ENCODE measurements at regions not wholly inside any gene's neighbourhood (a gene's known extent, or its start where the extent isn't known, plus 50 kb on each side); places are given as distances from the start of the nearest gene placed in this dataset.

GRCh38 chr5:23029290-23029689, 176.1 kb upstream of the CDH12 start:
- no peak overlapping the region for H3K4me3 ChIP-seq (ENCODE audit: low read depth, low read length)
- TF ChIP-seq CTCF (IDR thresholded peaks at IDR 0.05; ENCODE audit: insufficient read depth, low read length, severe bottlenecking) = no peak
- H3K36me3 ChIP-seq (ENCODE audit: control insufficient read depth, insufficient read depth, low read length) = no peaks in the 10 kb centered on the region
- H3K27me3 ChIP-seq (ENCODE audit: control insufficient read depth, insufficient read depth, low read length) = no peaks in the 10 kb centered on the region
- no peak for DNase-seq (ENCODE audit: low read depth)
- FAIRE-seq = no peak

- no peak for TF ChIP-seq CTCF (IDR thresholded peaks at IDR 0.05; ENCODE audit: insufficient read depth, low read length, severe bottlenecking)
- FAIRE-seq (no peak), DNase-seq (ENCODE audit: low read depth) (no peak)
- H3K27me3 ChIP-seq (ENCODE audit: control insufficient read depth, insufficient read depth, low read length) = no peaks in the 10 kb centered on the region
- no peak overlapping the region for H3K4me3 ChIP-seq (ENCODE audit: low read depth, low read length)
- no peaks in the 10 kb centered on the region for H3K36me3 ChIP-seq (ENCODE audit: control insufficient read depth, insufficient read depth, low read length)
These were observed 175.4 kb upstream of the CDH12 start for GRCh38 chr5:23028445-23029021.

GRCh38 chr5:23027830-23028229, 174.7 kb upstream of the CDH12 start:
- no peaks in the 10 kb centered on the region for H3K27me3 ChIP-seq (ENCODE audit: control insufficient read depth, insufficient read depth, low read length)
- H3K4me3 ChIP-seq (ENCODE audit: low read depth, low read length) = no peak overlapping the region
- no peak for TF ChIP-seq CTCF (IDR thresholded peaks at IDR 0.05; ENCODE audit: insufficient read depth, low read length, severe bottlenecking)
- no peak for FAIRE-seq
- no peak for DNase-seq (ENCODE audit: low read depth)
- no peaks in the 10 kb centered on the region for H3K36me3 ChIP-seq (ENCODE audit: control insufficient read depth, insufficient read depth, low read length)

GRCh38 chr5:23027331-23027730, 174.2 kb upstream of the CDH12 start:
- TF ChIP-seq CTCF (IDR thresholded peaks at IDR 0.05; ENCODE audit: insufficient read depth, low read length, severe bottlenecking) = no peak
- Histone ChIP-seq H3K27me3 (ENCODE audit: control insufficient read depth, insufficient read depth, low read length) (no peaks in the 10 kb centered on the region), H3K4me3 (ENCODE audit: low read depth, low read length) (no peak overlapping the region), H3K36me3 (ENCODE audit: control insufficient read depth, insufficient read depth, low read length) (no peaks in the 10 kb centered on the region)
- no peak for DNase-seq (ENCODE audit: low read depth)
- no peak for FAIRE-seq

- DNase-seq (ENCODE audit: low read depth) = no peak
- no peak for FAIRE-seq
- no peak for TF ChIP-seq CTCF (IDR thresholded peaks at IDR 0.05; ENCODE audit: insufficient read depth, low read length, severe bottlenecking)
- no peak overlapping the region for H3K4me3 ChIP-seq (ENCODE audit: low read depth, low read length)
- no peaks in the 10 kb centered on the region for H3K36me3 ChIP-seq (ENCODE audit: control insufficient read depth, insufficient read depth, low read length)
- H3K27me3 ChIP-seq (ENCODE audit: control insufficient read depth, insufficient read depth, low read length) = no peaks in the 10 kb centered on the region
These were observed 173.4 kb upstream of the CDH12 start for GRCh38 chr5:23026252-23027170.

Data from bronchial epithelial cell (primary cell).